A204.1 (cell line): ENCODE measurements at regions not wholly inside any gene's neighbourhood (a gene's known extent, or its start where the extent isn't known, plus 50 kb on each side); places are given as distances from the start of the nearest gene placed in this dataset.
"Not testable (repeated sequence)": the region's sequence is repeated elsewhere in the genome, so short reads cannot be mapped to it uniquely, and the experiment has no call there.

Experiments
- FAIRE-seq: peaks from 2 replicates; lab custom pipeline; 2012; peaks lifted over from hg19 to GRCh38; lab: Jason Lieb, UNC

- FAIRE-seq = no peak
Observed at GRCh38 chr4:127414951-127415606, 217.7 kb upstream of the INTU start.

GRCh38 chr4:127416115-127416514 lies 216.6 kb upstream of the INTU start:
- no peak for FAIRE-seq

GRCh38 chr4:127417885-127418535 lies 214.7 kb upstream of the INTU start:
- FAIRE-seq = no peak

GRCh38 chr4:127419431-127419830 lies 213.3 kb upstream of the INTU start:
- FAIRE-seq = no peak

- FAIRE-seq = no peak
Observed at GRCh38 chr4:127421437-127421836, 211.3 kb upstream of the INTU start.

GRCh38 chr4:127425202-127425845 lies 207.4 kb upstream of the INTU start:
- no peak for FAIRE-seq

GRCh38 chr4:127425851-127426250 lies 206.9 kb upstream of the INTU start:
- no peak for FAIRE-seq

GRCh38 chr4:127441571-127441970 lies 191.2 kb upstream of the INTU start:
- no peak for FAIRE-seq

- FAIRE-seq = no peak
Observed at GRCh38 chr4:127445471-127445870, 187.3 kb upstream of the INTU start.

- no peak for FAIRE-seq
Observed at GRCh38 chr4:127446427-127446885, 186.3 kb upstream of the INTU start.

- FAIRE-seq = no peak
Observed at GRCh38 chr4:127448986-127449385, 183.8 kb upstream of the INTU start.

- no peak for FAIRE-seq
Observed at GRCh38 chr4:127449449-127449848, 183.3 kb upstream of the INTU start.

- no peak for FAIRE-seq
Observed at GRCh38 chr4:127450276-127450675, 182.5 kb upstream of the INTU start.

GRCh38 chr4:127463883-127464282 lies 168.9 kb upstream of the INTU start:
- FAIRE-seq = no peak

GRCh38 chr4:127469542-127469941 lies 163.2 kb upstream of the INTU start:
- FAIRE-seq = no peak

- FAIRE-seq = no peak
Observed at GRCh38 chr4:127469959-127470809, 162.6 kb upstream of the INTU start.

- not testable (repeated sequence) for FAIRE-seq
Observed at GRCh38 chr4:127478271-127478670, 154.5 kb upstream of the INTU start.

- peak; percentile 92 for FAIRE-seq
Observed at GRCh38 chr4:127479031-127479622, 153.6 kb upstream of the INTU start.

- no peak for FAIRE-seq
Observed at GRCh38 chr4:127482049-127482448, 150.7 kb upstream of the INTU start.

- FAIRE-seq = no peak
Observed at GRCh38 chr4:127484117-127484516, 148.6 kb upstream of the INTU start.

GRCh38 chr4:127486248-127486647 lies 146.5 kb upstream of the INTU start:
- no peak for FAIRE-seq

- FAIRE-seq = no peak
Observed at GRCh38 chr4:127491571-127491970, 141.2 kb upstream of the INTU start.
